Erythroblast (primary cell): ENCODE measurements at regions not wholly inside any gene's neighbourhood (a gene's known extent, or its start where the extent isn't known, plus 50 kb on each side); places are given as distances from the start of the nearest gene placed in this dataset.

ENCODE experiments used
- GATA1 ChIP-seq: IDR thresholded peaks from 2 replicates; pipeline ENCODE4 v1.6.1; 2011; ENCODE audit warnings: low read depth, mild to moderate bottlenecking, control low read depth, low read length, moderate library complexity
- POLR2A ChIP-seq: IDR thresholded peaks from 2 replicates; pipeline ENCODE4 v1.6.1; 2011; ENCODE audit warnings: mild to moderate bottlenecking, low read length

GRCh38 chr15:98134905-98135304 lies 174.4 kb downstream of the ARRDC4 start:
- TF ChIP-seq POLR2A (no peak), GATA1 (no peak)
